Activated B cell treated with CpG ODN at 0.5 μM for 24 hours (primary cell): ENCODE measurements at regions not wholly inside any gene's neighbourhood (a gene's known extent, or its start where the extent isn't known, plus 50 kb on each side); places are given as distances from the start of the nearest gene placed in this dataset.
"Not testable (repeated sequence)": the region's sequence is repeated elsewhere in the genome, so short reads cannot be mapped to it uniquely, and the experiment has no call there.

Experiments used
- ATAC-seq: fragments of 200-7000 bp; cut with Tn5 transposase; one replicate; pipeline ENCODE4 v1.10.0; 2021; ENCODE audit warnings: low read depth, mild to moderate bottlenecking, moderate library complexity
- CTCF ChIA-PET: fragments of 350-600 bp; sonication (Branson Sonifier 250); formaldehyde crosslinking; loops from one replicate; lab custom pipeline; 2021; ENCODE audit warnings: antibody characterized with exemption; lab: Charles Lee
- POLR2A ChIA-PET: fragments of 350-600 bp; sonication (Branson Sonifier 250); formaldehyde crosslinking; loops from one replicate; lab custom pipeline; 2021; ENCODE audit warnings: antibody characterized with exemption; lab: Charles Lee
- DNase-seq: peaks from one replicate; pipeline ENCODE4 v3.0.0; 2022
- H3K27ac Mint-ChIP-seq: one replicate; pipeline ENCODE4 v1.8.0; 2020; ENCODE audit warnings: mixed read lengths
- H3K27me3 Mint-ChIP-seq: one replicate; pipeline ENCODE4 v1.8.0; 2021; ENCODE audit warnings: mixed read lengths
- H3K36me3 Mint-ChIP-seq: one replicate; pipeline ENCODE4 v1.8.0; 2021; ENCODE audit warnings: low read depth, mixed read lengths
- H3K4me1 Mint-ChIP-seq: one replicate; pipeline ENCODE4 v1.8.0; 2021; ENCODE audit warnings: mixed read lengths
- H3K4me3 Mint-ChIP-seq: one replicate; pipeline ENCODE4 v1.8.0; 2020; ENCODE audit warnings: mild to moderate bottlenecking, mixed read lengths
- H3K9me3 Mint-ChIP-seq: one replicate; pipeline ENCODE4 v1.8.0; 2020; ENCODE audit warnings: mixed read lengths
- CTCF ChIP-seq: fragments of 200-600 bp; IDR thresholded peaks from one replicate; pipeline ENCODE4 v1.8.0; 2022; ENCODE audit warnings: antibody characterized with exemption, mild to moderate bottlenecking
- intact Hi-C: fragments of 100-400 bp; cut with micrococcal nuclease; formaldehyde crosslinking; loops from one replicate; pipeline ENCODE4 v1.15.1; 2024

- no peak overlapping the region for H3K27ac Mint-ChIP-seq
- TF ChIP-seq CTCF = no peak
- ChIA-PET CTCF (no interaction called here), POLR2A (no interaction called here)
- H3K36me3 Mint-ChIP-seq = no peaks in the 10 kb centered on the region
- no peaks in the 10 kb centered on the region for H3K27me3 Mint-ChIP-seq
- peaks cover 12% of the 10 kb centered on the region for H3K4me1 Mint-ChIP-seq
- DNase-seq (no peak), ATAC-seq (no peak)
- no peak overlapping the region for H3K4me3 Mint-ChIP-seq
- no peaks in the 10 kb centered on the region for H3K9me3 Mint-ChIP-seq
- intact Hi-C loops = no loop called here
These were observed 65.1 kb upstream of the LYZL2 start for GRCh38 chr10:30694518-30695228.

GRCh38 chr10:30691639-30692015 is 62.1 kb upstream of the LYZL2 start:
- Mint-ChIP-seq H3K9me3 (no peaks in the 10 kb centered on the region), H3K4me1 (peaks cover 4% of the 10 kb centered on the region), H3K4me3 (no peak overlapping the region), H3K27ac (no peak overlapping the region), H3K36me3 (no peaks in the 10 kb centered on the region), H3K27me3 (peaks cover 10% of the 10 kb centered on the region)
- DNase-seq (no peak), ATAC-seq (no peak)
- no peak for TF ChIP-seq CTCF
- POLR2A ChIA-PET = no interaction called here
- intact Hi-C loops = no loop called here
- CTCF ChIA-PET = no interaction called here

DNA sequence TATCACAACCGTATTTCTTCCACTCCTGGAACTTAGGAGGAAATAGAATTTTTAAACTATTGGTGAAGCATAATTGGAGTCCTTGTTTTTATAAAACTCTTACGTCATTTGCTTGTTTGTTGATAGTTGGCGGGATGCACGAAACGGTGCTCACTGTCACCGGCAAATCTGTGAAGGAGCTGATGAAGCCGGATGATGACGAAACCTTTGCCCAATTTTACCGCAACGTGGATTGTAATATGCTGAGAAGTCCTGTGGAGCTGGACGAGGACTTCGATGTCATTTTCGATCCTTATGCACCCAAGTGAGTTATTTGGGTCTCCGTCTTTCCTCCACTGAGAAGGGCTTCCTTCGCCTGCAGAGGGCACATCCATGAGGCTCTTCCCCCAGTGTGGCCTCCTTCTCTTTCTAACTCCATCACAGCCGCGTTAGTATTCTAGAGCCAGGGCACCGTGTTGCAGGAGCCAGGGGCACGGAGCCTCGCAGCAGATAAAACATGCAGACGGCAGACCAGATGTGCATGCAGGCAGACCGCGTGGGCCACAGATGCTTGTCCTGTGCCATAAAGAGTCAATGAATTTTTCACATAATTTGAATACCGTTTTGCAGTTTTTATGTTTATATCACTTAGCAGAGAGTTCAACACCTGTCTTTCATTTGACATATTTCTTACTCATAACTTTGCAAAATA is 61.5 kb upstream of the LYZL2 start:
- DNase-seq, CTCF ChIA-PET, POLR2A ChIA-PET, intact Hi-C loops, H3K27me3 Mint-ChIP-seq, H3K4me1 Mint-ChIP-seq, H3K27ac Mint-ChIP-seq, ATAC-seq, H3K4me3 Mint-ChIP-seq, H3K36me3 Mint-ChIP-seq, H3K9me3 Mint-ChIP-seq: not testable (repeated sequence)

GRCh38 chr10:30688456-30688855 is 58.9 kb upstream of the LYZL2 start:
- H3K27ac Mint-ChIP-seq = no peak overlapping the region
- H3K4me1 Mint-ChIP-seq = peaks cover 5% of the 10 kb centered on the region
- ATAC-seq = no peak
- H3K9me3 Mint-ChIP-seq = no peaks in the 10 kb centered on the region
- ChIA-PET CTCF (interaction anchor here (1.1 to 3.9 kb wide), 10 partner anchors 9 to 1133 kb away, joined by 3 to 42 read pairs (median 8); no protein-coding TSS in a partner anchor), POLR2A (interaction anchor here (1.1 kb wide), 1 partner anchor 13 kb away, joined by 4 read pairs; no protein-coding TSS in a partner anchor)
- no peak overlapping the region for H3K4me3 Mint-ChIP-seq
- intact Hi-C loops = loop anchor here (5.0 kb wide), 1 partner anchor 804 kb away; no protein-coding TSS in a partner anchor
- no peaks in the 10 kb centered on the region for H3K36me3 Mint-ChIP-seq
- no peak for TF ChIP-seq CTCF
- DNase-seq = no peak
- peaks cover 21% of the 10 kb centered on the region for H3K27me3 Mint-ChIP-seq

- ATAC-seq (peak; percentile 71), DNase-seq (peak; percentile 63)
- Mint-ChIP-seq H3K27me3 (peaks cover 21% of the 10 kb centered on the region), H3K4me3 (no peak overlapping the region), H3K9me3 (no peaks in the 10 kb centered on the region), H3K27ac (no peak overlapping the region), H3K36me3 (no peaks in the 10 kb centered on the region), H3K4me1 (peaks cover 5% of the 10 kb centered on the region)
- intact Hi-C loops = loop anchor here (1.0 to 5.0 kb wide), 7 partner anchors 14 to 1121 kb away; no protein-coding TSS in a partner anchor
- ChIA-PET POLR2A (interaction anchor here (0.7 to 1.1 kb wide), 2 partner anchors 13 to 18 kb away, joined by 3 to 4 read pairs; no protein-coding TSS in a partner anchor), CTCF (interaction anchor here (0.6 to 3.9 kb wide), 20 partner anchors 9 to 1150 kb away, joined by 3 to 42 read pairs (median 4); no protein-coding TSS in a partner anchor)
- peak; percentile 93 for TF ChIP-seq CTCF
These were observed 58.2 kb upstream of the LYZL2 start for GRCh38 chr10:30687698-30688213.
